Upper lobe of right lung (tissue), 1 donor: ENCODE measurements at regions not wholly inside any gene's neighbourhood (a gene's known extent, or its start where the extent isn't known, plus 50 kb on each side); places are given as distances from the start of the nearest gene placed in this dataset.

Experiments used
- ATAC-seq: fragments of 200-7000 bp; cut with Tn5 transposase; one replicate; pipeline ENCODE4 v1.9.1; 2020; ENCODE audit warnings: mild to moderate bottlenecking, moderate library complexity
- DNase-seq: peaks from one replicate; pipeline ENCODE4 v3.0.0-alpha.2; 2020
- H3K27ac ChIP-seq: fragments of 200-600 bp; one replicate; pipeline ENCODE4 v1.8.0; 2022
- H3K27me3 ChIP-seq: fragments of 200-600 bp; one replicate; pipeline ENCODE4 v1.8.0; 2022; ENCODE audit warnings: mild to moderate bottlenecking
- H3K36me3 ChIP-seq: fragments of 200-600 bp; one replicate; pipeline ENCODE4 v1.8.0; 2022
- H3K4me1 ChIP-seq: fragments of 200-600 bp; one replicate; pipeline ENCODE4 v1.8.0; 2022
- H3K4me3 ChIP-seq: fragments of 200-600 bp; one replicate; pipeline ENCODE4 v1.8.0; 2022; ENCODE audit warnings: mild to moderate bottlenecking
- H3K9me3 ChIP-seq: fragments of 200-600 bp; one replicate; pipeline ENCODE4 v1.8.0; 2022
- CTCF ChIP-seq: fragments of 200-600 bp; IDR thresholded peaks from one replicate; pipeline ENCODE4 v1.8.0; 2022; ENCODE audit warnings: antibody characterized with exemption
- intact Hi-C: fragments of 100-400 bp; cut with DNase I; formaldehyde crosslinking; loops from one replicate; pipeline ENCODE4 v1.11.0; 2022
- donor health status: DM: no; HTN: yes; CAD: no; lungs with severe emphysema.

GRCh38 chr18:46262856-46263255, 158.7 kb downstream of the HAUS1 start:
- Histone ChIP-seq H3K4me3 (no peak overlapping the region), H3K27ac (no peak overlapping the region), H3K27me3 (no peaks in the 10 kb centered on the region), H3K9me3 (no peaks in the 10 kb centered on the region), H3K36me3 (peaks cover 41% of the 10 kb centered on the region), H3K4me1 (no peaks in the 10 kb centered on the region)
- intact Hi-C loops: no loop called here
- DNase-seq: no peak
- no peak for TF ChIP-seq CTCF
- ATAC-seq: peak; percentile 21

- no peak for DNase-seq
- H3K4me1 ChIP-seq: no peaks in the 10 kb centered on the region
- TF ChIP-seq CTCF: no peak
- ATAC-seq: no peak
- intact Hi-C loops: no loop called here
- H3K36me3 ChIP-seq: peaks cover 50% of the 10 kb centered on the region
- H3K27me3 ChIP-seq: no peaks in the 10 kb centered on the region
- no peak overlapping the region for H3K4me3 ChIP-seq
- H3K9me3 ChIP-seq: no peaks in the 10 kb centered on the region
- H3K27ac ChIP-seq: no peak overlapping the region
These were observed 160.1 kb downstream of the HAUS1 start for GRCh38 chr18:46264255-46264654.

- H3K4me1 ChIP-seq: no peaks in the 10 kb centered on the region
- H3K4me3 ChIP-seq: no peak overlapping the region
- H3K27ac ChIP-seq: no peak overlapping the region
- H3K27me3 ChIP-seq: no peaks in the 10 kb centered on the region
- peaks cover 50% of the 10 kb centered on the region for H3K36me3 ChIP-seq
- H3K9me3 ChIP-seq: no peaks in the 10 kb centered on the region
- DNase-seq (no peak), ATAC-seq (no peak)
- no peak for TF ChIP-seq CTCF
- intact Hi-C loops: no loop called here
These were observed 161.3 kb downstream of the HAUS1 start for GRCh38 chr18:46265196-46266156.

GRCh38 chr18:46266473-46266872, 162.3 kb downstream of the HAUS1 start:
- intact Hi-C loops: no loop called here
- no peak overlapping the region for H3K4me3 ChIP-seq
- no peaks in the 10 kb centered on the region for H3K9me3 ChIP-seq
- H3K27me3 ChIP-seq: no peaks in the 10 kb centered on the region
- no peak for ATAC-seq
- H3K36me3 ChIP-seq: peaks cover 50% of the 10 kb centered on the region
- H3K4me1 ChIP-seq: no peaks in the 10 kb centered on the region
- no peak overlapping the region for H3K27ac ChIP-seq
- no peak for TF ChIP-seq CTCF
- no peak for DNase-seq

- Histone ChIP-seq H3K36me3 (peaks cover 41% of the 10 kb centered on the region), H3K4me1 (no peaks in the 10 kb centered on the region), H3K27me3 (no peaks in the 10 kb centered on the region), H3K9me3 (no peaks in the 10 kb centered on the region), H3K4me3 (no peak overlapping the region), H3K27ac (no peak overlapping the region)
- DNase-seq: no peak
- TF ChIP-seq CTCF: no peak
- intact Hi-C loops: no loop called here
- ATAC-seq: no peak
These were observed 164.5 kb downstream of the HAUS1 start for GRCh38 chr18:46268671-46269070.
